ENCODE measurements at regions not wholly inside any gene's neighbourhood (a gene's known extent, or its start where the extent isn't known, plus 50 kb on each side); places are given as distances from the start of the nearest gene placed in this dataset.

- TF ChIP-seq CREB5 (CRISPR knock-in tag; IDR thresholded peaks at IDR 0.05; ENCODE audit: low read depth) (no peak), ZFP30 (CRISPR knock-in tag; IDR thresholded peaks at IDR 0.05) (no peak)
Measured at GRCh38 chr3:174644287-174644686, 214.8 kb upstream of the NAALADL2 start (continued).

- ATAC-seq, result no peak
- TF ChIP-seq ZFP3 (CRISPR knock-in tag; IDR thresholded peaks at IDR 0.05), result no peak
- TF ChIP-seq ESRRG (CRISPR knock-in tag; IDR thresholded peaks at IDR 0.05), result no peak
- TF ChIP-seq PATZ1 (CRISPR knock-in tag; IDR thresholded peaks at IDR 0.05; ENCODE audit: borderline replicate concordance), result no peak
- no peak for TF ChIP-seq ZFP30 (CRISPR knock-in tag; IDR thresholded peaks at IDR 0.05)
- TF ChIP-seq GLIS3 (CRISPR knock-in tag; IDR thresholded peaks at IDR 0.05), result no peak
- TF ChIP-seq SNAI2 (CRISPR knock-in tag; IDR thresholded peaks at IDR 0.05), result no peak
- no peak for TF ChIP-seq CSDC2 (CRISPR knock-in tag; IDR thresholded peaks at IDR 0.05)
- no peak for TF ChIP-seq CSRNP3 (CRISPR knock-in tag; IDR thresholded peaks at IDR 0.05)
- no peak for TF ChIP-seq POU6F1 (CRISPR knock-in tag; IDR thresholded peaks at IDR 0.05; ENCODE audit: borderline replicate concordance, low read depth)
- TF ChIP-seq ZC3H10 (CRISPR knock-in tag; IDR thresholded peaks at IDR 0.05), result no peak
- no peak for TF ChIP-seq TOX (CRISPR knock-in tag; IDR thresholded peaks at IDR 0.05; ENCODE audit: borderline replicate concordance)
- no peak for TF ChIP-seq TSHZ2 (CRISPR knock-in tag; IDR thresholded peaks at IDR 0.05)
- TF ChIP-seq CREB5 (CRISPR knock-in tag; IDR thresholded peaks at IDR 0.05; ENCODE audit: low read depth), result no peak
- TF ChIP-seq ARNTL (CRISPR knock-in tag; IDR thresholded peaks at IDR 0.05; ENCODE audit: borderline replicate concordance, low read depth), result no peak
- TF ChIP-seq PPARA (CRISPR knock-in tag; IDR thresholded peaks at IDR 0.05; ENCODE audit: borderline replicate concordance), result no peak
- TF ChIP-seq RARB (CRISPR knock-in tag; IDR thresholded peaks at IDR 0.05), result no peak
- TF ChIP-seq ZNF70 (CRISPR knock-in tag; IDR thresholded peaks at IDR 0.05), result no peak
- TF ChIP-seq OSR1 (CRISPR knock-in tag; IDR thresholded peaks at IDR 0.05), result no peak
- no peak for TF ChIP-seq ZNF565 (CRISPR knock-in tag; conservative IDR thresholded peaks at IDR 0.05; ENCODE audit: low read depth)
Measured at GRCh38 chr3:174651951-174652350, 207.2 kb upstream of the NAALADL2 start.

GRCh38 chr3:174659511-174659910 lies 199.6 kb upstream of the NAALADL2 start:
- no peak for TF ChIP-seq TSHZ2 (CRISPR knock-in tag; IDR thresholded peaks at IDR 0.05)
- TF ChIP-seq CREB5 (CRISPR knock-in tag; IDR thresholded peaks at IDR 0.05; ENCODE audit: low read depth), result no peak
- no peak for TF ChIP-seq RARB (CRISPR knock-in tag; IDR thresholded peaks at IDR 0.05)
- no peak for TF ChIP-seq ZFP30 (CRISPR knock-in tag; IDR thresholded peaks at IDR 0.05)
- no peak for TF ChIP-seq PPARA (CRISPR knock-in tag; IDR thresholded peaks at IDR 0.05; ENCODE audit: borderline replicate concordance)
- TF ChIP-seq OSR1 (CRISPR knock-in tag; IDR thresholded peaks at IDR 0.05), result no peak
- no peak for ATAC-seq
